GM19351 (cell line): ENCODE measurements at regions not wholly inside any gene's neighbourhood (a gene's known extent, or its start where the extent isn't known, plus 50 kb on each side); places are given as distances from the start of the nearest gene placed in this dataset.
A peak's percentile ranks its signal among the peaks of the same experiment; 100 is the strongest.

Experiments
- ATAC-seq: cut with Tn5 transposase; IDR thresholded peaks from one replicate; pipeline ENCODE4 v1.9.1; 2021; ENCODE audit warnings: mild to moderate bottlenecking, moderate library complexity; ENCODE audit not compliant: unreplicated experiment

- no peak for ATAC-seq
These were observed 240.9 kb upstream of the CAMK1G start for GRCh38 chr1:209342441-209343175.

- no peak for ATAC-seq
These were observed 240.0 kb upstream of the CAMK1G start for GRCh38 chr1:209343511-209343910.

- no peak for ATAC-seq
These were observed 239.4 kb upstream of the CAMK1G start for GRCh38 chr1:209344156-209344555.

- peak; percentile 57 for ATAC-seq
These were observed 233.9 kb upstream of the CAMK1G start for GRCh38 chr1:209349363-209350308.

- ATAC-seq: no peak
These were observed 230.5 kb upstream of the CAMK1G start for GRCh38 chr1:209353053-209353452.

GRCh38 chr1:209354111-209354839, 229.2 kb upstream of the CAMK1G start:
- ATAC-seq: peak; percentile 87

- no peak for ATAC-seq
These were observed 228.7 kb upstream of the CAMK1G start for GRCh38 chr1:209354840-209355165.

- ATAC-seq: no peak
These were observed 228.1 kb upstream of the CAMK1G start for GRCh38 chr1:209355415-209355814.

- no peak for ATAC-seq
These were observed 226.5 kb upstream of the CAMK1G start for GRCh38 chr1:209356976-209357377.

- no peak for ATAC-seq
These were observed 220.4 kb upstream of the CAMK1G start for GRCh38 chr1:209363112-209363511.

- ATAC-seq: no peak
These were observed 218.8 kb upstream of the CAMK1G start for GRCh38 chr1:209364716-209365115.

- ATAC-seq: no peak
These were observed 216.3 kb upstream of the CAMK1G start for GRCh38 chr1:209367061-209367772.

GRCh38 chr1:209368864-209369598, 214.5 kb upstream of the CAMK1G start:
- ATAC-seq: no peak

- ATAC-seq: no peak
These were observed 213.1 kb upstream of the CAMK1G start for GRCh38 chr1:209370241-209370995.

GRCh38 chr1:209375097-209375496, 208.4 kb upstream of the CAMK1G start:
- ATAC-seq: no peak

GRCh38 chr1:209375671-209376365, 207.7 kb upstream of the CAMK1G start:
- ATAC-seq: no peak

GRCh38 chr1:209376774-209377173, 206.7 kb upstream of the CAMK1G start:
- ATAC-seq: no peak

GRCh38 chr1:209377995-209378394, 205.5 kb upstream of the CAMK1G start:
- ATAC-seq: no peak

- no peak for ATAC-seq
These were observed 204.2 kb upstream of the CAMK1G start for GRCh38 chr1:209379280-209379679.
